Posterior cingulate gyrus (tissue), 11 donors: ENCODE measurements at regions not wholly inside any gene's neighbourhood (a gene's known extent, or its start where the extent isn't known, plus 50 kb on each side); places are given as distances from the start of the nearest gene placed in this dataset.
"Not testable (repeated sequence)": the region's sequence is repeated elsewhere in the genome, so short reads cannot be mapped to it uniquely, and the experiment has no call there.

ENCODE experiments used
- DNase-seq, 10 donors: peaks; one replicate each; pipeline versions ENCODE4 v3.0.0 to v3.0.0-alpha.2; 2020 to 2021; ENCODE audit warnings: mixed read lengths in 3 of 10
- intact Hi-C: fragments of 100-400 bp; cut with DNase I; formaldehyde crosslinking; loops from one replicate; pipeline ENCODE4 v1.15.1; 2023

GRCh38 chr2:16425462-16426336 lies 239.9 kb downstream of the CYRIA start:
- DNase-seq: no peak
- intact Hi-C loops: no loop called here

GRCh38 chr2:16420421-16420820 lies 245.2 kb downstream of the CYRIA start:
- no peak for DNase-seq
- intact Hi-C loops: no loop called here

- intact Hi-C loops: no loop called here
- DNase-seq: no peak
Observed at GRCh38 chr2:16417726-16418125, 247.9 kb downstream of the CYRIA start.

GRCh38 chr2:16416651-16417050 lies 249.0 kb downstream of the CYRIA start:
- intact Hi-C loops: no loop called here
- no peak for DNase-seq

GRCh38 chr2:16415861-16416260 lies 249.8 kb downstream of the CYRIA start:
- DNase-seq, intact Hi-C loops: not testable (repeated sequence)

- intact Hi-C loops: no loop called here
- no peak for DNase-seq
Observed at GRCh38 chr2:16413947-16414346, 251.7 kb downstream of the CYRIA start.

GRCh38 chr2:16413285-16413684 lies 252.3 kb downstream of the CYRIA start:
- DNase-seq: no peak

GRCh38 chr2:16412321-16413030 lies 253.2 kb downstream of the CYRIA start:
- intact Hi-C loops: no loop called here
- DNase-seq: no peak

More at GRCh38 chr2:16413285-16413684, 252.3 kb downstream of the CYRIA start:
- intact Hi-C loops: no loop called here

GRCh38 chr2:16411788-16412187 lies 253.8 kb downstream of the CYRIA start:
- intact Hi-C loops: no loop called here

GRCh38 chr2:16409849-16410248 lies 255.8 kb downstream of the CYRIA start:
- intact Hi-C loops: no loop called here
- no peak for DNase-seq

More at GRCh38 chr2:16411788-16412187, 253.8 kb downstream of the CYRIA start:
- no peak for DNase-seq

- intact Hi-C loops: no loop called here
- no peak for DNase-seq
Observed at GRCh38 chr2:16409006-16409390, 256.6 kb downstream of the CYRIA start.

GRCh38 chr2:16408331-16409005 lies 257.2 kb downstream of the CYRIA start:
- DNase-seq: no peak
- intact Hi-C loops: no loop called here

GRCh38 chr2:16407358-16407757 lies 258.3 kb downstream of the CYRIA start:
- intact Hi-C loops: no loop called here
- DNase-seq: no peak

GRCh38 chr2:16406496-16407289 lies 258.9 kb downstream of the CYRIA start:
- no peak for DNase-seq
- intact Hi-C loops: no loop called here

- intact Hi-C loops: no loop called here
- DNase-seq: no peak
Observed at GRCh38 chr2:16405551-16405950, 260.1 kb downstream of the CYRIA start.

GRCh38 chr2:16404551-16405300 lies 260.9 kb downstream of the CYRIA start:
- intact Hi-C loops: no loop called here
- DNase-seq: no peak

GRCh38 chr2:16404146-16404545 lies 261.5 kb downstream of the CYRIA start:
- intact Hi-C loops: no loop called here

GRCh38 chr2:16402891-16403290 lies 262.7 kb downstream of the CYRIA start:
- intact Hi-C loops: no loop called here
- no peak for DNase-seq

More at GRCh38 chr2:16404146-16404545, 261.5 kb downstream of the CYRIA start:
- DNase-seq: no peak

- intact Hi-C loops: no loop called here
- DNase-seq: no peak
Observed at GRCh38 chr2:16401761-16402300, 263.8 kb downstream of the CYRIA start.
